ENCODE measurements at regions not wholly inside any gene's neighbourhood (a gene's known extent, or its start where the extent isn't known, plus 50 kb on each side); places are given as distances from the start of the nearest gene placed in this dataset.

- no peaks in the 10 kb centered on the region for H3K23me2 ChIP-seq (ENCODE audit: insufficient read length, low read depth, low read length, poor library complexity, severe bottlenecking)
Measured at GRCh38 chr1:70581661-70582060, 170.6 kb downstream of the CTH start.

More at GRCh38 chr1:70581661-70582060, 170.6 kb downstream of the CTH start:
- H3K4me1 ChIP-seq (ENCODE audit: insufficient read depth, low read length): peaks cover 6% of the 10 kb centered on the region; the same call in 1 of the 2 replicates
- Mint-ChIP-seq H3K4me3 (no peak overlapping the region), H3K36me3 (ENCODE audit: insufficient read depth in 1 of 3, low read depth in 3 of 3) (no peaks in the 10 kb centered on the region), H3K4me1 (peaks cover 11 to 17% of the 10 kb centered on the region in 2 experiments), H3K9me3 (peaks cover 0 to 5% of the 10 kb centered on the region in 2 experiments; a peak in 2 of 5 replicates), H3K27me3 (ENCODE audit: low read depth) (no peaks in the 10 kb centered on the region), H3K27ac (no peak overlapping the region)
- H3K9ac ChIP-seq (ENCODE audit: extremely low read depth, insufficient read length, low read length): no peak overlapping the region
- H3K4me2 ChIP-seq (ENCODE audit: insufficient read depth, insufficient read length, low read length): no peak overlapping the region
- no peaks in the 10 kb centered on the region for H4K20me1 ChIP-seq (ENCODE audit: control insufficient read depth, insufficient read depth, insufficient read length)
- no peak overlapping the region for H2BK12ac ChIP-seq (ENCODE audit: insufficient read length, low read depth, low read length)
- H2BK5ac ChIP-seq (ENCODE audit: insufficient read length, low read length): no peak overlapping the region
- H2BK20ac ChIP-seq (ENCODE audit: low read depth, low read length, poor library complexity, severe bottlenecking): no peak overlapping the region
- no peak overlapping the region for H3K4ac ChIP-seq (ENCODE audit: low read depth, low read length)
- no peaks in the 10 kb centered on the region for H3K79me1 ChIP-seq (ENCODE audit: insufficient read depth, low read depth, low read length, poor library complexity, severe bottlenecking)
- no peak overlapping the region for H3K27ac ChIP-seq (ENCODE audit: insufficient read length, low read depth, low read length)
- no peak overlapping the region for H2AK5ac ChIP-seq (ENCODE audit: insufficient read length, low read length)
- H2AFZ ChIP-seq (ENCODE audit: low read length): no peak overlapping the region
- H3K79me2 ChIP-seq (ENCODE audit: insufficient read depth, low read length): no peaks in the 10 kb centered on the region
- H3K18ac ChIP-seq (ENCODE audit: insufficient read length, low read depth, low read length): no peak overlapping the region
- no peak overlapping the region for H3K14ac ChIP-seq (ENCODE audit: insufficient read depth, low read length)
- no peaks in the 10 kb centered on the region for H3K9me3 ChIP-seq (ENCODE audit: control insufficient read depth, low read depth, low read length)
- no peak overlapping the region for H3K56ac ChIP-seq (ENCODE audit: insufficient read length, low read depth, low read length)
- H4K8ac ChIP-seq (replicated peaks; ENCODE audit: insufficient read length, low read depth, low read length): no peak overlapping the region
- no peak overlapping the region for H3K23ac ChIP-seq (ENCODE audit: insufficient read length, low read depth, low read length)
- no peak overlapping the region for H4K91ac ChIP-seq (ENCODE audit: insufficient read length, low read depth, low read length)
- H3T11ph ChIP-seq (ENCODE audit: low read length): no peak overlapping the region
- DNase-seq: no peak
- H2BK15ac ChIP-seq (ENCODE audit: low read depth, low read length): no peak overlapping the region
- no peaks in the 10 kb centered on the region for H3K27me3 ChIP-seq (ENCODE audit: insufficient read depth, low read length)
- no peak overlapping the region for H2BK120ac ChIP-seq (ENCODE audit: low read depth, low read length, poor library complexity, severe bottlenecking)
- H4K5ac ChIP-seq (ENCODE audit: insufficient read length, low read depth, low read length): no peak overlapping the region
- TF ChIP-seq CTCF (conservative IDR thresholded peaks at IDR 0.05): no peak

All from H9 (cell line).